AG20443 (cell line): ENCODE measurements at regions not wholly inside any gene's neighbourhood (a gene's known extent, or its start where the extent isn't known, plus 50 kb on each side); places are given as distances from the start of the nearest gene placed in this dataset.
A peak's percentile ranks its signal among the peaks of the same experiment; 100 is the strongest.

ENCODE experiments used
- DNase-seq: peaks from one replicate; pipeline ENCODE4 v3.0.0; 2012; ENCODE audit warnings: low spot score, mixed read lengths

DNA sequence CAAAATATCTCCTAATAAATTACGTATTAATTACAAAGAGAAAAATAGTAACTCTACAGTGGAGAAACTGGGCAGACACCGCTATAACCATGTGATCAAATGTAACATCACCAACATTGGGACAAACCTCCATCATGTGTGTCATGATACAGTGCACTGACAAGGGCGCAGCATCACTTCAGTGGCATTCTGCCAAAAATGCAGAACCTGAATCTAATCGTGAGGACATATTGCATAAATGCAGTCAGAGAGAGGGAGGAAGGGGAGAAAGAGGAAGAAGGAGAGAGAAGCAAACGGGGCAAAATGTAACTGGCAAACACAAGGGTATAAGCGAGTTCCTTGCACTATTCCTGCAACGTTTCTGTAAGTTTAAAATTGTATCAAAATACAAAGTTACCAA lies 74.2 kb upstream of the MARCHF10 start:
- DNase-seq: no peak

DNA sequence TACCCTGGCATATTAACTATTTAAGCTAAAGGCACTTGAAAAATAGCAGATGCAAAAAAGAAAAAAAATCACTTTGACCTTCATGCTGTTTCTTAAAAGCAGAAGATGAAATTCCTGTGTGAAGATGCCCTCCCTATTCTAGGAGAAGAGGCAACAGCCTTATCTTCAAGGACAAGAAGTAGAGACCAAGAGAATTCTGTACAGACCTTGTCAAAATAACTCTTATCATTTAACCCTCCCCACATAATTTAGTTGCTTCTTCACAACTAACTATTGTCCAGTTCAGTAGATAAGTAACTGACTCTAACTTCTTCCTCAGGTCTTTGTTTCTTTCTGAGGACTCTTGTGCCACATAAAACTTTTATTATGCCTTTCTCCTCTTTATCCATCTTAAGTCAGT lies 72.0 kb upstream of the MARCHF10 start:
- no peak for DNase-seq

- no peak for DNase-seq
Measured at GRCh38 chr17:62876673-62877405, 68.7 kb upstream of the MARCHF10 start.

GRCh38 chr17:62876063-62876462 lies 67.9 kb upstream of the MARCHF10 start:
- DNase-seq: no peak

DNA sequence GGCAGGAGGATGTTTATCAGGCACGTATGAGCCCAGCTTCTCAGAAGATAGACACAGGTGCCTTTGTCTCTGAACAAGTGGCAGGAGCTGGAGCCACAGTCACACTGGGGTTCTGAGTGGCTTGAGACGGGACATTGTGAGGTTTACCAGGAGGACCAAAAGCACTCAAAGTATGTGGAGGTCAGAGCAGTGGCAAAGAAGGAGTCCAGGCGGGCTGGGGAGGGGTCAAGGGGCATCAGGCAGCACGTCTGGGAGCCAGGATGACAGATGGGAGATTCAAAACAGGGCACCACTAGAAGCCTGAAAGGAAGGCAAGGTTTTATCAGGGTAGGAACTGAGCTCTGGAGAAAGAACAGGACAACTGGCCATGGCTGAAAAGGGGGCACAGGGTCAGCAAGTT lies 67.2 kb upstream of the MARCHF10 start:
- no peak for DNase-seq

GRCh38 chr17:62871291-62871690 lies 63.2 kb upstream of the MARCHF10 start:
- no peak for DNase-seq

- DNase-seq: no peak
Measured at GRCh38 chr17:62870552-62870971, 62.4 kb upstream of the MARCHF10 start.

DNA sequence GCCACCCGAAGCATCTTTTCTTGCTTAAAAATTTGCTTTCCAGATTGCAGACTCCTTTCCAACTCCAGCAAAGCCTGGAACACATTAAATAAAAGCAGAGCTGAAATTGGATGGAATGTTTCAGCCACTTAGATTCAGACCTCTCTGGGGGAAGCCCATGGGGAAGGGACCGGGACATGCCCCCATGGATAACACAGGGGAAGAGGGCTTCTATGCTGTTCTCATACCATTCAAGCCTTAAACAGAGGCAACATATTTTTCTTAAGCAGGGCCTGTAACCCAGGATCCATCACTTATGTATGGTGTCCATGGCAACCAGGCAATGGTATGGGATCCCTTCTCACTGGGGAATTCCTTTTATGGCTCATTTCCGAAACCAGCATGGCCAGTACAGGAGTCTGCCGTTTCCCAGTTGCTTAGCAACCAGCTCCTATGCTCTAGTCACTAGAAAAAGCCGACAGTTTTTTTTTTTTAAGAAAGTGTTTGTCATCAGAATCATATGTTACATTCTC lies 62.0 kb upstream of the MARCHF10 start:
- peak; percentile 79 for DNase-seq

DNA sequence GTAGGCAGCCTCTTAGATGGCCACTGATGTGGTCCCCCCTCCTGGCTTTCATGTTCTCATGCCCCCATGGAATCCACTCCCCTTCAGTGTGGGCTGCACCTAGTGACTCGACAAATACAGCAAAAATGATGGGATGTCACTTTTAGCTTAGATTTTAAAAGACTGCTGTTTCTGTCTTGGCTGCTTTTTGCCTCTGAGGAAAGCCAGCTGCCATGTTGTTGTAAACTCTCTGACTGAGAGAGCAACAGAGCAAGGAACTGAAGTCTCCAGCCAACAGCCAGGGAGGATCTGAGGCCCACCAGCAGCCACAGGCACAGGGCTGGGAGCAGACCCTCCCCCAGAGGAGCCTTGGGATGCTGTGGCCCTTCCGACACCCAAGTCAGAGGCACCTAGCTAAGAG lies 60.6 kb upstream of the MARCHF10 start:
- DNase-seq: no peak

GRCh38 chr17:62868008-62868407 lies 59.9 kb upstream of the MARCHF10 start:
- no peak for DNase-seq

- no peak for DNase-seq
Measured at GRCh38 chr17:62867303-62867702, 59.2 kb upstream of the MARCHF10 start.

GRCh38 chr17:62866471-62866870 lies 58.4 kb upstream of the MARCHF10 start:
- no peak for DNase-seq

DNA sequence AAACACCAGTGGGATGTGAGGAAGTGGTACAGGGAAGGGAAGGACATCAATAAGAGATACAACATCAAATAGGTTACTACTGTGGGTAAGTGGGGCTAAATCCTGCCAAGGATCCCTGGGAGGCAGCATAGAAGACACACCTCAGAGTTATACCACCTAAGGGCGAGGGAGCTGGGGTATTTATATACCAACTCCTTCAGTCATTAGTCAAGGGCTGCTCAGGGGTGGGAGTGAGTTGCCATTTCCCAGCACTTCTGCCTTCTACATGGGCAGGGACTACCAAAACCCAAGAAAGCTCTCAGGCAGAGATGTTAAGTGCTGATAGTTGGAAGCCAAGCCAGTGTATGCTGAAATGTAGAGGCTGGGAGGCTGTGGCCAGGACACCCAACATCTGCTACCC lies 57.5 kb upstream of the MARCHF10 start:
- DNase-seq: no peak

DNA sequence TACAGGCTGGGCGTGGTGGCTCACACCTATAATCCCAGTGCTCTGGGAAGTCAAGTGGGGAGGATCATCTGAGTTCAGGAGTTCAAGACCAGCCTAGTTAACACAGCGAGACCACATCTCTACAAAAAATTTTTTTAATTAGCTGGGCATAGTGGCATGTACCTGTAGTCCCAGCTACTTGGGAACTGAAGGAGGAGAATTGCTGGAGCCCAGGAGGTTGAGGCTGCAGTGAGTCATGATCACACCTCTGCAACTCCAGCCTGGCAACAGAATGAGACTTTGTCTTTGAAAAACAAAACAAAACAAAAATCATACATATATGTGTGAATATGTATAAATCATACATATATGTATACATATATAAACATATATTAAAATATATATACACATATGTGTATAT lies 54.1 kb upstream of the MARCHF10 start:
- DNase-seq: no peak

DNA sequence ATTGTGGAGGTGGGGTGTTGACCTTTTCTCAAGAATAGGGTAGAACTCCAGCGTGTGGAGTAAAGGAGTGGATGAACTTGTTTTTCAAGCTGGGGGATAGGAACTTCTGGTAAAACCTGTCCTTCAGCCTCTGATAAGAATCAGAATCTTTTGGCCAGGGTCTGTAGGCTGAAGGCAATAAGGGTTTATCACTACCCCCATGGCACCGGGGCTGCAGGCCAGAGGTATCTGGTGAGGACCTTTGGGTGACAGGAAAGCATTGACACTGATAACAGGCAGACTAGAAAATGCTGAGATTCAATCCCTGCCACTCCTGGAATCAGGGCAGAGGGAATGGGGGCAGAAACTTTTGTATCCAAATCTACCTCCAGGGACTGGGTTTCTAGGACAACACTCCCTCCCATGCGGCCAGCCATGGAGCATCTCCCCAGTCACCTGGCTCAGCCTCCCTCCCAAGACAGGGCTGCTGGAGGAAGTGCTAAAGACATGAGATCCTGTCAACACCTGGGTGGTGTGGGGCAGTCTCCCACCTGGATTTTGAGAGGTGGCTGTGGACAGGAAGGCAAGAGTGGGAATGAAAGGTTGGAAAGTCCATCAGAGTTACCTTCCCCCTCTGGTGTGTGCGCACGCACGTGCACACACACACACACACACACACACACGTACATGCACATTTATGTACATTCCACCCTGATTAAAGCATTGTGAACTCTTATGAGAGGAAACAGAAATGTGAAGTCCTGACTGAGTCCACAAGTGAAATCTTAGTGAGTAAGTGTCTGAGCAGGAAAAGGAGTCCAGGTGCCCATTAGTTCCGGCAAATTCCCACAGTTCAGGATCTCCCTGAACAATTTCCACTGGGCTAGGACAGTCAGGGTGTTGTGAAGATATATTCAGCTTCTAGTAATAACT lies 53.1 kb upstream of the MARCHF10 start:
- DNase-seq: no peak

GRCh38 chr17:62859146-62859545 lies 51.0 kb upstream of the MARCHF10 start:
- no peak for DNase-seq
